ENCODE measurements at regions not wholly inside any gene's neighbourhood (a gene's known extent, or its start where the extent isn't known, plus 50 kb on each side); places are given as distances from the start of the nearest gene placed in this dataset.
A peak's percentile ranks its signal among the peaks of the same experiment; 100 is the strongest.
"Not testable (repeated sequence)": the region's sequence is repeated elsewhere in the genome, so short reads cannot be mapped to it uniquely, and the experiment has no call there.

GRCh38 chr2:39925312-39925711 is 146.3 kb upstream of the THUMPD2 start:
- DNase-seq, result no peak

GRCh38 chr2:39923455-39923854 is 144.4 kb upstream of the THUMPD2 start:
- DNase-seq, result no peak

GRCh38 chr2:39922679-39923405 is 143.8 kb upstream of the THUMPD2 start:
- DNase-seq, result no peak

- no peak for DNase-seq
Observed at GRCh38 chr2:39920307-39920801, 141.3 kb upstream of the THUMPD2 start.

- DNase-seq, result no peak
Observed at GRCh38 chr2:39919511-39920306, 140.7 kb upstream of the THUMPD2 start.

GRCh38 chr2:39918886-39919285 is 139.8 kb upstream of the THUMPD2 start:
- DNase-seq, result no peak

GRCh38 chr2:39917371-39917770 is 138.3 kb upstream of the THUMPD2 start:
- DNase-seq, result not testable (repeated sequence)

GRCh38 chr2:39914949-39915348 is 135.9 kb upstream of the THUMPD2 start:
- DNase-seq, result no peak

- DNase-seq, result peak; percentile 78
Observed at GRCh38 chr2:39913648-39914461, 134.8 kb upstream of the THUMPD2 start.

- DNase-seq, result no peak
Observed at GRCh38 chr2:39902103-39902502, 123.0 kb upstream of the THUMPD2 start.

GRCh38 chr2:39898934-39899333 is 119.9 kb upstream of the THUMPD2 start:
- no peak for DNase-seq

- DNase-seq, result no peak
Observed at GRCh38 chr2:39897273-39897672, 118.2 kb upstream of the THUMPD2 start.

GRCh38 chr2:39894082-39894481 is 115.0 kb upstream of the THUMPD2 start:
- no peak for DNase-seq

GRCh38 chr2:39893616-39894015 is 114.6 kb upstream of the THUMPD2 start:
- no peak for DNase-seq

- DNase-seq, result no peak
Observed at GRCh38 chr2:39881948-39882347, 102.9 kb upstream of the THUMPD2 start.

GRCh38 chr2:39881494-39881893 is 102.4 kb upstream of the THUMPD2 start:
- no peak for DNase-seq

- not testable (repeated sequence) for DNase-seq
Observed at GRCh38 chr2:39879001-39879400, 99.9 kb upstream of the THUMPD2 start.

GRCh38 chr2:39875914-39876267 is 96.8 kb upstream of the THUMPD2 start:
- DNase-seq, result no peak

- peak; percentile 21 for DNase-seq
Observed at GRCh38 chr2:39875182-39875913, 96.3 kb upstream of the THUMPD2 start.

GRCh38 chr2:39874236-39874635 is 95.2 kb upstream of the THUMPD2 start:
- no peak for DNase-seq

GRCh38 chr2:39873586-39873985 is 94.5 kb upstream of the THUMPD2 start:
- DNase-seq, result no peak

- DNase-seq, result no peak
Observed at GRCh38 chr2:39872748-39873147, 93.7 kb upstream of the THUMPD2 start.
